ENCODE measurements at regions not wholly inside any gene's neighbourhood (a gene's known extent, or its start where the extent isn't known, plus 50 kb on each side); places are given as distances from the start of the nearest gene placed in this dataset.
A peak's percentile ranks its signal among the peaks of the same experiment; 100 is the strongest.

DNA sequence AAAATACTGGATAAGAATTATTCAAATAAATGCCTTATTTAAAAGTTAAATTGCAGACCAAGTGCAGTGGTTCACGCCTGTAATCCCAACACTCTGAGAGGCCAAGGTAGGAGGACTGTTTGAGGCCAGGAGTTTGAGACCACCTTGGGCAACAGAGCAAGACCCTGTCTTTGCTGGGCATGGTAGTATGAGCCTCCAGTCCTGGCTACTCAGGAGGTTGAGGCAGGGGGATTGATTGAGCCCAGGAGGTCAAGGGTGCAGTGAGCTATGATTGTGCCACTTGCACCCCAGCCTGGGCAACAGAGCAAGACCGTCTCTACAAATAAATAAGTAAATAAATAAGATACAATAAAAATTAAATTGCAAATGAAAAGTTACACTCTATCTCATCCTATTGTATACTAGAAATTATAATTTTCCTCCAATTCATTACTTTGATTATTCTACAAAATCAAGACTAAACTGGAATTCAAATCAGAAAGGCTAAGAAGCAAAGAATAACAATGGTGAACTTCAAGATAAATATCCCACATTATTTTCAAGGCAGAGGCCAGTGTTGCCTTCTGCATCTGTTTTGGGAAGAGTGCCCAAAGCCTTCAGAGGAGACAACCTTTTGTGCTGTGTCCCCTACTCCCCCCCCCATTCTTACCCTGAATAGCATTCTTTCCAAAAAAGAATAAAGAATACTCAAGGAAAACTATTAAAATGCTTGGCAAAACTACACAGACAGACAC is 73.3 kb upstream of the IRF2BP2 start:
- no peak overlapping the region for H3K27ac ChIP-seq (ENCODE audit: low read depth, low read length)
- WGBS (ENCODE audit: insufficient coverage) = 100% methylated on average over 1 of the region's 2 CpGs
- H3K4me3 ChIP-seq (ENCODE audit: low read depth, low read length) = no peak overlapping the region
- H3K36me3 ChIP-seq (ENCODE audit: control insufficient read depth, insufficient read depth, low read length) = no peaks in the 10 kb centered on the region
- H3K27me3 ChIP-seq (ENCODE audit: control insufficient read depth, insufficient read depth, low read length) = no peaks in the 10 kb centered on the region
- DNase-seq (ENCODE audit: low read depth in 4 of 6, low spot score in 6 of 6) = peak in 1 of 6 donors; percentile 49
- H3K9me3 ChIP-seq (ENCODE audit: control insufficient read depth, insufficient read depth, low read length) = no peaks in the 10 kb centered on the region
- no peaks in the 10 kb centered on the region for H3K4me1 ChIP-seq (ENCODE audit: control insufficient read depth, insufficient read depth, low read length)

DNA sequence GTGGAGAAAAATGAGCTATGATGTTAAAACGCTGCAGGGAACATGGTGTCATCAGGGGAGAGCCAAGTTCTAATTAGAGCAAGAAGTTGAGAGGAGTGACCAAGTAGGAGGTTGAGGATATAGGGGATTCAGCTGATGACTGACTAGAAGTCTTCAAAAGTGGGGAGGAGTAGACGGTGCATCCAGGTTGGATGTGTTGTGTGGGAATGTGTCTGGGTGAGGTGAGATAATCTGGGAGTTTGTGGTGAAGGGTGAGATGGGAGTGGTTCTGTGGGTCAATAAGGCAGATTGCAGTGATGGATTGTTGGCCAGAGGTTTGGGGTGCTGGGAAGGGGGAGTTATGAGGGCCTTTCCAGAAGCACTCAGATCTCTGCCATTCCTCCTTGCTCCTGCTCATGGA is 72.0 kb upstream of the IRF2BP2 start:
- H3K4me1 ChIP-seq (ENCODE audit: control insufficient read depth, insufficient read depth, low read length) = no peaks in the 10 kb centered on the region
- H3K4me3 ChIP-seq (ENCODE audit: low read depth, low read length) = no peak overlapping the region
- H3K36me3 ChIP-seq (ENCODE audit: control insufficient read depth, insufficient read depth, low read length) = no peaks in the 10 kb centered on the region
- H3K9me3 ChIP-seq (ENCODE audit: control insufficient read depth, insufficient read depth, low read length) = no peaks in the 10 kb centered on the region
- no peaks in the 10 kb centered on the region for H3K27me3 ChIP-seq (ENCODE audit: control insufficient read depth, insufficient read depth, low read length)
- DNase-seq (ENCODE audit: low read depth in 4 of 6, low spot score in 6 of 6) = no peak
- 100% methylated on average over 2 of the region's 2 CpGs for WGBS (ENCODE audit: insufficient coverage)
- H3K27ac ChIP-seq (ENCODE audit: low read depth, low read length) = no peak overlapping the region

- Histone ChIP-seq H3K27me3 (ENCODE audit: control insufficient read depth, insufficient read depth, low read length) (no peaks in the 10 kb centered on the region), H3K4me3 (ENCODE audit: low read depth, low read length) (no peak overlapping the region), H3K9me3 (ENCODE audit: control insufficient read depth, insufficient read depth, low read length) (no peaks in the 10 kb centered on the region), H3K4me1 (ENCODE audit: control insufficient read depth, insufficient read depth, low read length) (peaks cover 4% of the 10 kb centered on the region), H3K27ac (ENCODE audit: low read depth, low read length) (no peak overlapping the region), H3K36me3 (ENCODE audit: control insufficient read depth, insufficient read depth, low read length) (no peaks in the 10 kb centered on the region)
- DNase-seq (ENCODE audit: low read depth in 4 of 6, low spot score in 6 of 6) = no peak
- WGBS (ENCODE audit: insufficient coverage) = 73% methylated on average over 2 of the region's 3 CpGs
Observed at GRCh38 chr1:234681065-234681464, 71.1 kb upstream of the IRF2BP2 start.

DNA sequence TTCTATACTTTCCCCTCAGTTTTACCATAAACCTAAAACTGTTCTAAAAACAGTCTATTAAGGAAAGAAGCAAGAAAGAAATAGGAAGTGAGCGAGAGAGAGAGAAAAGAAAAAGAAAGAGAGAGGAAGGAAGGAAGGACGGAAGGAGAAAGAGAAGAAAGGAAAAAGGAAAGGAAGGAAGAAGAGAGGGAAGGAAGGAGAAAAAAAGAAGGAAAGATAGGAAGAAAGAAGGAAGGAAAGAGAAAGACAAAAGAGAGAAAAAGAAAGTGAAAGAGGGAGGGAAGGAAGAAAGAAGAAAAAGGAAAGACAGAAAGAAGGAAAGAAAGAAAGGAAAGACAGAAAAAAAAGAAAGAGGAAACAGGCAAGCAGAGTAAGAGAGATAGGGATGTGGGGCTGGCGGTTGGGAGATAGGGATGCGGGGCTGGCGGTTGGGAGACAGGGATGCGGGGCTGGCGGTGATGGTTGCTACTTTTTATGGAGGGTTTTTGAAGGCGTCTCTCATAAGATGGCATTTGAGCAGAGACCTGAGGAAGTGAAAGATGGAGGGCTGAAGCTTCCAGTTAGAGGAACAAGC is 70.4 kb upstream of the IRF2BP2 start:
- DNase-seq (ENCODE audit: low read depth in 4 of 6, low spot score in 6 of 6) = no peak
- H3K27ac ChIP-seq (ENCODE audit: low read depth, low read length) = no peak overlapping the region
- no peaks in the 10 kb centered on the region for H3K36me3 ChIP-seq (ENCODE audit: control insufficient read depth, insufficient read depth, low read length)
- 98% methylated on average over 8 of the region's 8 CpGs for whole genome bisulfite sequencing (ENCODE audit: insufficient coverage)
- H3K27me3 ChIP-seq (ENCODE audit: control insufficient read depth, insufficient read depth, low read length) = no peaks in the 10 kb centered on the region
- no peak overlapping the region for H3K4me3 ChIP-seq (ENCODE audit: low read depth, low read length)
- peaks cover 4% of the 10 kb centered on the region for H3K4me1 ChIP-seq (ENCODE audit: control insufficient read depth, insufficient read depth, low read length)
- H3K9me3 ChIP-seq (ENCODE audit: control insufficient read depth, insufficient read depth, low read length) = no peaks in the 10 kb centered on the region

DNA sequence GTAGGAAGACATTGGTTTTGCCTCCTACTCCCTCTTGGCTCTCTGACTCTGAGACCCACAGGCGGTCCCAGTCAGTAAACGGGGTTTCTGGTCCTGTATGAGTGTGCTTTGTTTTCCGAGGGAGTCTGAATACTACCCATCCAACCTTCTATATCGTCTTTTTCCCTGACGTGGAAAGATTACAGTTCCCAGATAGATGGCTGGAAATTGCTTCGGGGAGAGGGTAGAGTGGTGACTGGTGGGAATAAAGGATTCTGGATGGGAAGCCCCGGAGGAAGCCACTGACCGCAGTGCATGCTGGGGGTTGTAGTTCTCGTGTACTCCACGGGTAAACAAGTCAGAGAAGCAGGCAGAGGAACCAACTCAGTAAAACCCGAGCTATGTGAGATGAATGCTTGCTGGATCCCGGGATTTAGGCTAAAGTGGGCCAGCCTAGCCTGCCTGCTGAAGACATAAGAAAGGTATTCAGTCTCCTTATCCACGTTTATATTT is 66.2 kb upstream of the IRF2BP2 start:
- peaks cover 4% of the 10 kb centered on the region for H3K4me1 ChIP-seq (ENCODE audit: control insufficient read depth, insufficient read depth, low read length)
- peak overlapping the region; percentile 33 for H3K4me3 ChIP-seq (ENCODE audit: low read depth, low read length)
- no peaks in the 10 kb centered on the region for H3K9me3 ChIP-seq (ENCODE audit: control insufficient read depth, insufficient read depth, low read length)
- peak overlapping the region; percentile 17 for H3K27ac ChIP-seq (ENCODE audit: low read depth, low read length)
- 0% methylated on average over 7 of the region's 13 CpGs for WGBS (ENCODE audit: insufficient coverage)
- H3K27me3 ChIP-seq (ENCODE audit: control insufficient read depth, insufficient read depth, low read length) = no peaks in the 10 kb centered on the region
- DNase-seq (ENCODE audit: low read depth in 4 of 6, low spot score in 6 of 6) = peak; percentile 81 to 98 (median 86)
- no peaks in the 10 kb centered on the region for H3K36me3 ChIP-seq (ENCODE audit: control insufficient read depth, insufficient read depth, low read length)

DNA sequence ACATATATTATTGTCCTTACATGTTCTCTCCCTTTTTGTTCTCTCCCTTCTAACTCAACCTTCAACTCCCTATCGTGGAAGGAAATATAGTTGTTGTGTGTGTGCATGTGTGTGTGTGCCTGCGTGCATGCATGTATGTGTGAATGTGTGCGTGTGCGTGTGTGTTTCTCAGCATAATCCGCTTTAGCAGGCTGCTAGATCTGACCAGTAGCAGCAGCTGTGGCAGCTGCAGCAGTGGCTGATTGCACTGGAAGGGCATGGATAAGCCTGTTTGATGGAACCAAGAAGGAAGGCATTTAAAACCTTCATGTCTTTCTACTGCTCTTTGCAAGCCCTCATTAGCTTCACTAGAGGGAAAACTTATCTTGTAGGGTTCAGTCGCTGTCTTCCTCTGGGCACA is 65.6 kb upstream of the IRF2BP2 start:
- 91% methylated on average over 4 of the region's 6 CpGs for WGBS (ENCODE audit: insufficient coverage)

GRCh38 chr1:234675006-234675405 is 65.0 kb upstream of the IRF2BP2 start:
- WGBS (ENCODE audit: insufficient coverage) = 97% methylated on average over 2 of the region's 4 CpGs
- Histone ChIP-seq H3K4me1 (ENCODE audit: control insufficient read depth, insufficient read depth, low read length) (peaks cover 4% of the 10 kb centered on the region), H3K27me3 (ENCODE audit: control insufficient read depth, insufficient read depth, low read length) (no peaks in the 10 kb centered on the region), H3K4me3 (ENCODE audit: low read depth, low read length) (no peak overlapping the region), H3K36me3 (ENCODE audit: control insufficient read depth, insufficient read depth, low read length) (no peaks in the 10 kb centered on the region), H3K9me3 (ENCODE audit: control insufficient read depth, insufficient read depth, low read length) (no peaks in the 10 kb centered on the region), H3K27ac (ENCODE audit: low read depth, low read length) (no peak overlapping the region)
- DNase-seq (ENCODE audit: low read depth in 4 of 6, low spot score in 6 of 6) = no peak

More for the DNA sequence above, 65.6 kb upstream of the IRF2BP2 start:
- H3K27ac ChIP-seq (ENCODE audit: low read depth, low read length) = no peak overlapping the region
- no peaks in the 10 kb centered on the region for H3K27me3 ChIP-seq (ENCODE audit: control insufficient read depth, insufficient read depth, low read length)
- no peak overlapping the region for H3K4me3 ChIP-seq (ENCODE audit: low read depth, low read length)
- H3K4me1 ChIP-seq (ENCODE audit: control insufficient read depth, insufficient read depth, low read length) = peaks cover 4% of the 10 kb centered on the region
- peak in 2 of 6 donors; percentile 38 to 63 for DNase-seq (ENCODE audit: low read depth in 4 of 6, low spot score in 6 of 6)
- H3K9me3 ChIP-seq (ENCODE audit: control insufficient read depth, insufficient read depth, low read length) = no peaks in the 10 kb centered on the region
- no peaks in the 10 kb centered on the region for H3K36me3 ChIP-seq (ENCODE audit: control insufficient read depth, insufficient read depth, low read length)

DNA sequence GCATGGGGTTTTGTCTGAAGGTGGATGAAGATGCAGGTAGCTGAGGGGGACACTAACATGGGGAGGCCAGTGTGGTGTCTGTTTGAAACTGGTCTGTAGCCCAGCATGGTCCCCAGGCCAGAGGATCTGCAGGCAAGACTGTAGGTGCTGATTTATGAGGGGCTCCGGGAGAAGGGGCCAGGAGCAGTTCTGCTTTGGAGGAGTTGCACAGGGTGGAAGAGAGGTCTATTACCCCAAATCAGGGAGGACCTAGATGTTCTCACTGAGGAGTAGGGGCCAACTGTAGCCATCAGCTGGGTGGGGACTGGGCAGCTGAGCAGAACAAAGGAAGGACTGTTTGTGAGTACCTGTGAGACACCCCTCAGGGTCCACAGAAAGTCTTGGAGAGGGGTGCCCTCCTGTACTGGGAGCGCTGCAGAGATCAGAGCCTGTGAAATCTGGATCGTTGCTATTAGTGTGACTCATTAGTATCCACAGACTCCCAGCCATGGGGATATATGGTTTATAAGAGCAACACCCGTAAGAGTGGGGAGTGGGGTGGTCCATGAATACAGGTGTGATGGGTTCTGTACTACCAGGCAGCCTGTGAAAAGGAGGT is 64.3 kb upstream of the IRF2BP2 start:
- no peak for DNase-seq (ENCODE audit: low read depth in 4 of 6, low spot score in 6 of 6)
- H3K4me3 ChIP-seq (ENCODE audit: low read depth, low read length) = no peak overlapping the region
- no peaks in the 10 kb centered on the region for H3K27me3 ChIP-seq (ENCODE audit: control insufficient read depth, insufficient read depth, low read length)
- peaks cover 4% of the 10 kb centered on the region for H3K4me1 ChIP-seq (ENCODE audit: control insufficient read depth, insufficient read depth, low read length)
- no peaks in the 10 kb centered on the region for H3K9me3 ChIP-seq (ENCODE audit: control insufficient read depth, insufficient read depth, low read length)
- 96% methylated on average over 3 of the region's 4 CpGs for WGBS (ENCODE audit: insufficient coverage)
- no peak overlapping the region for H3K27ac ChIP-seq (ENCODE audit: low read depth, low read length)
- H3K36me3 ChIP-seq (ENCODE audit: control insufficient read depth, insufficient read depth, low read length) = no peaks in the 10 kb centered on the region

GRCh38 chr1:234672349-234673135 is 62.6 kb upstream of the IRF2BP2 start:
- WGBS (ENCODE audit: insufficient coverage) = 89% methylated on average over 9 of the region's 12 CpGs
- DNase-seq (ENCODE audit: low read depth in 4 of 6, low spot score in 6 of 6) = no peak
- no peak overlapping the region for H3K4me3 ChIP-seq (ENCODE audit: low read depth, low read length)
- H3K27ac ChIP-seq (ENCODE audit: low read depth, low read length) = no peak overlapping the region
- no peaks in the 10 kb centered on the region for H3K36me3 ChIP-seq (ENCODE audit: control insufficient read depth, insufficient read depth, low read length)
- H3K9me3 ChIP-seq (ENCODE audit: control insufficient read depth, insufficient read depth, low read length) = no peaks in the 10 kb centered on the region
- H3K27me3 ChIP-seq (ENCODE audit: control insufficient read depth, insufficient read depth, low read length) = no peaks in the 10 kb centered on the region
- peaks cover 4% of the 10 kb centered on the region for H3K4me1 ChIP-seq (ENCODE audit: control insufficient read depth, insufficient read depth, low read length)

Data from spinal cord (tissue), 9 donors.